ENCODE measurements at regions not wholly inside any gene's neighbourhood (a gene's known extent, or its start where the extent isn't known, plus 50 kb on each side); places are given as distances from the start of the nearest gene placed in this dataset.

DNA sequence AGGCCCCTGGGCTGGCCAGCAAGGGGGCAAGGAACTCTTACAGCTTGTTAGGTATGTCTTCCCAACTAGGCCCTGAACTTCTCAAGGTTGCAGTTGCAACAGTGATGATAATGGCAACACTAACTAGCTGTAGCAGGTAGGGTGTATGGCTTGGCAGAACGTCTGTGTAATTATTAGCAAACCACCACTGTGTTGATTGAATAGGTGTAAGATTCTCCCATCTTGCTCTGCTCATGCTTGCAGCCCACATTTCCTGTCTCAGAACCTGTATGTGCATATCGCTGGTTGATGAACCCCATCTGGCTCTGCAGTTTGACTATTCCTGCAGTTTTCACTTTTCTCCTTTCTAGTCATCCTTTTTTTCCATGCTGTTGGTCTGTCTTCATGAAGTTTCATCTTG is 178.8 kb downstream of the KATNAL1 start:
- Histone ChIP-seq H3K36me3 (ENCODE audit: control insufficient read depth, insufficient read depth, low read length) (no peaks in the 10 kb centered on the region), H3K4me1 (no peaks in the 10 kb centered on the region), H3K9me3 (ENCODE audit: control insufficient read depth, low read length) (no peaks in the 10 kb centered on the region), H3K4me2 (ENCODE audit: low read length) (no peak overlapping the region), H3K27ac (no peak overlapping the region), H2AFZ (no peak overlapping the region), H3K79me2 (no peaks in the 10 kb centered on the region), H3K4me3 (ENCODE audit: low read depth, low read length) (no peak overlapping the region), H3K27me3 (ENCODE audit: control insufficient read depth, insufficient read depth, low read length) (no peaks in the 10 kb centered on the region), H3K9ac (no peak overlapping the region)
- TF ChIP-seq, protein P1, sequence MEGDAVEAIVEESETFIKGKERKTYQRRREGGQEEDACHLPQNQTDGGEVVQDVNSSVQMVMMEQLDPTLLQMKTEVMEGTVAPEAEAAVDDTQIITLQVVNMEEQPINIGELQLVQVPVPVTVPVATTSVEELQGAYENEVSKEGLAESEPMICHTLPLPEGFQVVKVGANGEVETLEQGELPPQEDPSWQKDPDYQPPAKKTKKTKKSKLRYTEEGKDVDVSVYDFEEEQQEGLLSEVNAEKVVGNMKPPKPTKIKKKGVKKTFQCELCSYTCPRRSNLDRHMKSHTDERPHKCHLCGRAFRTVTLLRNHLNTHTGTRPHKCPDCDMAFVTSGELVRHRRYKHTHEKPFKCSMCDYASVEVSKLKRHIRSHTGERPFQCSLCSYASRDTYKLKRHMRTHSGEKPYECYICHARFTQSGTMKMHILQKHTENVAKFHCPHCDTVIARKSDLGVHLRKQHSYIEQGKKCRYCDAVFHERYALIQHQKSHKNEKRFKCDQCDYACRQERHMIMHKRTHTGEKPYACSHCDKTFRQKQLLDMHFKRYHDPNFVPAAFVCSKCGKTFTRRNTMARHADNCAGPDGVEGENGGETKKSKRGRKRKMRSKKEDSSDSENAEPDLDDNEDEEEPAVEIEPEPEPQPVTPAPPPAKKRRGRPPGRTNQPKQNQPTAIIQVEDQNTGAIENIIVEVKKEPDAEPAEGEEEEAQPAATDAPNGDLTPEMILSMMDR (IDR thresholded peaks at IDR 0.05): no peak

DNA sequence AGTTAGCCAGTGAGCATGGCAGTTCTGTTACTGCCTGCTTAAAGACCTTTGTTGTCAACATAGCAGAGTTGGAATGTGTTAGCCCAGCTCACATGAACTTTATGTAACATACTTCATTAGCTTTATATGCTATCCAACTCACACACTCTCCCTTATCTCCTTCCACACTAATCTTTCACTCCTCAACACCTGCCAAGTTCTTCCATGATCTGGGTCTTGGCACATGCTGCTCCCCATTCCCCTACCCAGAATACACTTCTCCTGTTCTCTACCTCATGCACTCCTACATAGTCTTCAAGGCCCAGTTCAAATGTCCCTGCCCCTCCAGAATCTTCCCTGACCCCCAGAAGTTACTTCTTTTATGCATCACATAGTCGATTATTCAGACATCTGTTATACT is 179.3 kb downstream of the KATNAL1 start:
- H3K4me1 ChIP-seq: no peaks in the 10 kb centered on the region
- TF ChIP-seq, protein P1 (IDR thresholded peaks at IDR 0.05): no peak
- H3K27me3 ChIP-seq (ENCODE audit: control insufficient read depth, insufficient read depth, low read length): no peaks in the 10 kb centered on the region
- no peaks in the 10 kb centered on the region for H3K9me3 ChIP-seq (ENCODE audit: control insufficient read depth, low read length)
- no peak overlapping the region for H3K4me3 ChIP-seq (ENCODE audit: low read depth, low read length)
- H3K79me2 ChIP-seq: no peaks in the 10 kb centered on the region
- no peaks in the 10 kb centered on the region for H3K36me3 ChIP-seq (ENCODE audit: control insufficient read depth, insufficient read depth, low read length)
- H3K9ac ChIP-seq: no peak overlapping the region
- no peak overlapping the region for H3K27ac ChIP-seq
- H3K4me2 ChIP-seq (ENCODE audit: low read length): no peak overlapping the region
- H2AFZ ChIP-seq: no peak overlapping the region

DNA sequence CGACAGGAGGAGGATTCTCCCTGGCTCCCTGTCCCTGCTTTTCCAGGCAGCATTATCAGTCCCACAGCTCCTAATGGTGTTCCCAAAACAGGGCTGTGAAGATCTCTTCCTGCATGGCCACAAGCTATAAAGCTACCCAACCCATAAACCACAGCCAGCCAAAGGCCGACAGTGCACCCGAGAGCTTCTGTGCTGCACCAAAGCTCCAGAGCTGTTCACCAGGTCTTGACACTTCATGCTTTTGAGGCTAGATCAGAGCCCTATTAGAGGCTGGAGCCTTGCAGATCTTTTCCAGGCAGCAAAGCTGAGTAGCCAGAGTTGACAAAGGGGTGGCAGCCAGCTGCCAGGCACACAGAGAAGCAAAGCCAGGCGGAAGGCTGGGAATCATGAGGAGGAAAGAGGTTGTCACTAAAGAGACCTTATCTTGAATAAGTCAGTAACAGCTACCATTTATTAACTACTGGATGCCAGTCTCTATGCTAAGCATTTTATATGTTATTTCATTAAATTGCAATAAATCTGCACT is 180.4 kb downstream of the KATNAL1 start:
- no peak overlapping the region for H3K4me2 ChIP-seq (ENCODE audit: low read length)
- H3K27me3 ChIP-seq (ENCODE audit: control insufficient read depth, insufficient read depth, low read length): no peaks in the 10 kb centered on the region
- H3K4me3 ChIP-seq (ENCODE audit: low read depth, low read length): no peak overlapping the region
- no peaks in the 10 kb centered on the region for H3K9me3 ChIP-seq (ENCODE audit: control insufficient read depth, low read length)
- H3K9ac ChIP-seq: no peak overlapping the region
- H3K79me2 ChIP-seq: no peaks in the 10 kb centered on the region
- TF ChIP-seq, protein P1 (IDR thresholded peaks at IDR 0.05): no peak
- H3K27ac ChIP-seq: no peak overlapping the region
- H3K36me3 ChIP-seq (ENCODE audit: control insufficient read depth, insufficient read depth, low read length): no peaks in the 10 kb centered on the region
- no peak overlapping the region for H2AFZ ChIP-seq
- no peaks in the 10 kb centered on the region for H3K4me1 ChIP-seq

DNA sequence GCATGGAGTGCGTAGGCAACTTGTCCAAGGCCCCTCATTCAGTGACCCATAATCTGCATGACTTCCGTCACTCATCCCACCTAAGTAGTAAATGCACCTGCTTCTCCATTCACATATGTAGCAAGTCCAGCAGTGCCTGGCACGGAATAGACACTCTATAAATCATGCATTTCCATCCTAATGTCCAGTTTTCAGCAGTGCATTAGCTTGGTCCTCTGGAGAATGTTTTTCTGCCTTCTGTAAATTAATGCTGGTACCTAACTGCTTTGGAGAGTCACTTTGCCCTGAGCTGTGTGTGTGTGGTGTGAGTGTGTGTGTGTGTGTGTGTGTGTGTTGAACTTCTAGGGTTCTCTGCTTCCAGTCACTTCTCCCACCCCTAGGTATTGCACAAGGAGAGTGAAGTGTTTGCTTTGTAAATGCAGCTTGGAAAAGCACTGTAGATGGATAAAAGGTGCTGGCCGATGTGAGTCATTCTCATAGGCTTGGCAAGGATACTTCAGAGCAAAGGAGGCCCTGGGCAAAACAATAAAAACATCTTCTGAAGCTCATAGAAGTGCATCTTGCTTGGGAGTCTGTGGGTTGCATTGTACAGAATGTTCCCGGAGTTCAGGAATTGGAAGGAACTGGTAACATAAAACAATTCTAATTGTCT is 181.8 kb downstream of the KATNAL1 start:
- Histone ChIP-seq H3K79me2 (no peaks in the 10 kb centered on the region), H2AFZ (no peak overlapping the region), H3K27ac (no peak overlapping the region), H3K27me3 (ENCODE audit: control insufficient read depth, insufficient read depth, low read length) (no peaks in the 10 kb centered on the region), H3K36me3 (ENCODE audit: control insufficient read depth, insufficient read depth, low read length) (no peaks in the 10 kb centered on the region), H3K4me2 (ENCODE audit: low read length) (no peak overlapping the region), H3K4me1 (no peaks in the 10 kb centered on the region), H3K9ac (no peak overlapping the region), H3K9me3 (ENCODE audit: control insufficient read depth, low read length) (no peaks in the 10 kb centered on the region), H3K4me3 (ENCODE audit: low read depth, low read length) (no peak overlapping the region)
- TF ChIP-seq, protein P1 (IDR thresholded peaks at IDR 0.05): no peak

All from parathyroid adenoma (tissue), 2 donors.